PC-9 (cell line): ENCODE measurements at regions not wholly inside any gene's neighbourhood (a gene's known extent, or its start where the extent isn't known, plus 50 kb on each side); places are given as distances from the start of the nearest gene placed in this dataset.

Source experiments
- BruUV-seq: library from RNA; stranded (reverse); fragments of 400-500 nt; replicated peaks from 2 replicates; lab custom pipeline; 2021; lab: Mats Ljungman, UMichigan
- CTCF ChIA-PET: fragments of 300-600 bp; sonication (Branson Sonifier 250); formaldehyde crosslinking; loops from one replicate; lab custom pipeline; 2022; ENCODE audit warnings: antibody characterized with exemption; lab: Charles Lee
- POLR2A ChIA-PET: fragments of 300-600 bp; sonication (Branson Sonifier 250); formaldehyde crosslinking; loops from one replicate; lab custom pipeline; 2022; ENCODE audit warnings: antibody characterized with exemption; ENCODE audit not compliant: unreplicated experiment; lab: Charles Lee
- DNase-seq, 2 experiments: peaks; one replicate each; pipeline versions ENCODE4 v3.0.0 to v3.0.0-alpha.2; 2015 to 2022; ENCODE audit warnings: mixed read lengths in 1 of 2
- H2AFZ ChIP-seq: fragments of 200-600 bp; sonication (generic); 2 replicates; pipeline ENCODE4 v1.8.1; 2017; ENCODE audit warnings: antibody characterized with exemption
- H3F3A ChIP-seq: fragments of 200-600 bp; sonication (generic); 2 replicates; pipeline ENCODE4 v1.8.1; 2017; ENCODE audit warnings: antibody characterized with exemption, mild to moderate bottlenecking, low read depth; ENCODE audit not compliant: insufficient read depth
- H3K27ac ChIP-seq: fragments of 200-600 bp; sonication (generic); 2 replicates; pipeline ENCODE4 v1.6.1; 2016; ENCODE audit warnings: mixed run types
- H3K27me3 ChIP-seq: fragments of 200-600 bp; sonication (generic); 2 replicates; pipeline ENCODE4 v1.6.1; 2016; ENCODE audit warnings: low read depth, mixed run types; ENCODE audit not compliant: insufficient read depth
- H3K36me3 ChIP-seq: fragments of 200-600 bp; sonication (generic); 2 replicates; pipeline ENCODE4 v1.6.1; 2016; ENCODE audit warnings: low read depth, mixed run types
- H3K4me1 ChIP-seq: fragments of 200-600 bp; sonication (generic); replicated peaks from 2 replicates; pipeline ENCODE4 v1.6.1; 2016; ENCODE audit warnings: mixed run types; ENCODE audit not compliant: insufficient read depth
- H3K4me2 ChIP-seq: fragments of 200-600 bp; sonication (generic); 2 replicates; pipeline ENCODE4 v1.6.1; 2017; ENCODE audit warnings: mixed run types
- H3K4me3 ChIP-seq: fragments of 200-600 bp; sonication (generic); 2 replicates; pipeline ENCODE4 v1.6.1; 2016; ENCODE audit warnings: mixed run types
- H3K79me2 ChIP-seq: fragments of 200-600 bp; sonication (generic); 2 replicates; pipeline ENCODE4 v1.6.1; 2017; ENCODE audit warnings: low read depth, mixed run types
- H3K9me2 ChIP-seq: fragments of 200-600 bp; sonication (generic); 2 replicates; pipeline ENCODE4 v1.8.1; 2017; ENCODE audit warnings: mild to moderate bottlenecking; ENCODE audit not compliant: insufficient read depth
- H3K9me3 ChIP-seq: fragments of 200-600 bp; sonication (generic); 2 replicates; pipeline ENCODE4 v1.8.1; 2016; ENCODE audit warnings: low read depth; ENCODE audit not compliant: insufficient read depth
- H4K20me1 ChIP-seq: fragments of 200-600 bp; sonication (generic); 2 replicates; pipeline ENCODE4 v1.8.1; 2017; ENCODE audit not compliant: insufficient read depth
- EZH2 ChIP-seq: fragments of 200-600 bp; sonication (generic); IDR thresholded peaks from 2 replicates; pipeline ENCODE4 v1.8.0; 2017; ENCODE audit warnings: antibody characterized with exemption, low read depth
- intact Hi-C: fragments of 100-400 bp; cut with micrococcal nuclease; formaldehyde crosslinking; loops from one replicate; pipeline ENCODE4 v1.10.0; 2022; ENCODE audit not compliant: unreplicated experiment
- TF ChIP-seq, protein P1 (sequence below): fragments of 200-600 bp; sonication (generic); conservative IDR thresholded peaks from 2 replicates; pipeline ENCODE4 v1.6.1; 2017; ENCODE audit warnings: mixed run types, antibody characterized with exemption, mild to moderate bottlenecking, moderate library complexity

DNA sequence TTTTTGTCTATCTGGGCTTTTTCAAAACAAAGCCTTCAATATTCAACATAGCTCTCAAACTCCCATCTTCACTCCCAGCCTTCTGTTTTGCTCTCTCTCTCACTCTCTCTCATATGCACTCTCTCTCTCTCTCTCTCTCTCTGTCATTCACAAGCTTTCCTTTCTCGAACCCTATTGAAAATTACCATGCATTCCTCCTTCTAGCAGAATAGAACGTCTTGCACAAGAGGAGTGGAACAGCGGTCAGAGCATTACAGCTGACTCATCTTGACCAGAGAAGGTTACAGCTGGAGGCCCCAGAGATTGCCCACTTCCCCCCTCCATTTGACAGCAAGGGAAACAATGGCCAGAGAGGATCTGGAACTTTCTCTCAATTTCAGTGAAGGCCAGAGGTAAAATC is 51.0 kb upstream of the LIFR start:
- Histone ChIP-seq H3K27me3 (no peaks in the 10 kb centered on the region), H4K20me1 (no peaks in the 10 kb centered on the region), H3K36me3 (no peaks in the 10 kb centered on the region), H3K4me1 (peaks cover 26% of the 10 kb centered on the region), H3K27ac (peak overlapping the region; percentile 33; the same call in 1 of the 2 replicates), H3K4me3 (no peak overlapping the region), H2AFZ (no peak overlapping the region), H3K9me2 (no peaks in the 10 kb centered on the region), H3F3A (peaks cover 21% of the 10 kb centered on the region; the same call in 1 of the 2 replicates), H3K9me3 (no peaks in the 10 kb centered on the region), H3K4me2 (peak overlapping the region; percentile 39), H3K79me2 (no peaks in the 10 kb centered on the region)
- BruUV-seq = no TSS peak
- TF ChIP-seq EZH2 = no peak
- TF ChIP-seq, protein P1, sequence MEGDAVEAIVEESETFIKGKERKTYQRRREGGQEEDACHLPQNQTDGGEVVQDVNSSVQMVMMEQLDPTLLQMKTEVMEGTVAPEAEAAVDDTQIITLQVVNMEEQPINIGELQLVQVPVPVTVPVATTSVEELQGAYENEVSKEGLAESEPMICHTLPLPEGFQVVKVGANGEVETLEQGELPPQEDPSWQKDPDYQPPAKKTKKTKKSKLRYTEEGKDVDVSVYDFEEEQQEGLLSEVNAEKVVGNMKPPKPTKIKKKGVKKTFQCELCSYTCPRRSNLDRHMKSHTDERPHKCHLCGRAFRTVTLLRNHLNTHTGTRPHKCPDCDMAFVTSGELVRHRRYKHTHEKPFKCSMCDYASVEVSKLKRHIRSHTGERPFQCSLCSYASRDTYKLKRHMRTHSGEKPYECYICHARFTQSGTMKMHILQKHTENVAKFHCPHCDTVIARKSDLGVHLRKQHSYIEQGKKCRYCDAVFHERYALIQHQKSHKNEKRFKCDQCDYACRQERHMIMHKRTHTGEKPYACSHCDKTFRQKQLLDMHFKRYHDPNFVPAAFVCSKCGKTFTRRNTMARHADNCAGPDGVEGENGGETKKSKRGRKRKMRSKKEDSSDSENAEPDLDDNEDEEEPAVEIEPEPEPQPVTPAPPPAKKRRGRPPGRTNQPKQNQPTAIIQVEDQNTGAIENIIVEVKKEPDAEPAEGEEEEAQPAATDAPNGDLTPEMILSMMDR = no peak
- DNase-seq = peak; percentile 59 to 60
- POLR2A ChIA-PET = interaction anchor here (0.7 kb wide), 2 partner anchors 10 to 53 kb away, joined by 3 read pairs; no protein-coding TSS in a partner anchor
- intact Hi-C loops = loop anchor here (1.0 kb wide), 1 partner anchor 8 kb away; no protein-coding TSS in a partner anchor
- CTCF ChIA-PET = interaction anchor here (0.7 to 2.5 kb wide), 5 partner anchors 8 to 166 kb away, joined by 3 to 9 read pairs (median 4); no protein-coding TSS in a partner anchor

DNA sequence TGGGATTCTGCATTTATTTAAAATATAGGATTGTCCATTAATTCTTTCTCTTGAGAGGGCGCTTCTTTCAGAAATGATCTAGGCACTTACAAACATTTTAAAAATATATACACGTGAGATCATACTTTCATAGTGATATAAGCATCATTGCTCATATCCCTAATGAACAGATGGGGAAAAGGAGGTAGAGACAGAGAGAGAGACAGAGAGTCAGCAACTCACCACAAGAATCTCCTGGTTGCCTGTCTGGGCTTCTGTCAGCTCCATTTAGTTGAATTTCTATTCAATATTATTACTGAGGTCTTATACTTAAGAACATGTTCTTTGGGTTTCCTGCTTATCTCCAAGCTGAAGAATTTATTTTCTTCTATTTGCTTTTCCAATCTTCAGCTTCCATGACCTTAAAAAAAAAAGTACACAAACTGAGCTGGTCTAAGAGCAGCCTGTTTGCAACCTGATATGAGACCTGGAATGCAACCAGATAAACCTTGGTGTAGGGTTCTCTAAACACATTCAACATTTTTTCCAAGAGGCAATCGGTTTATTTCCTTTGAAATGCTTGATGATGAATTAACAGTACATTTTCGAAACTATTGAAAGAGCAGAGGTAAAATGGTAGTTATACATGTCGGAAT is 51.6 kb upstream of the LIFR start:
- H3K27me3 ChIP-seq = no peaks in the 10 kb centered on the region
- peaks cover 19% of the 10 kb centered on the region; the same call in 1 of the 2 replicates for H3F3A ChIP-seq
- H4K20me1 ChIP-seq = no peaks in the 10 kb centered on the region
- DNase-seq = peak; percentile 48 to 76
- peak overlapping the region; percentile 33; the same call in 1 of the 2 replicates for H3K27ac ChIP-seq
- intact Hi-C loops = loop anchor here (1.0 to 2.0 kb wide), 4 partner anchors 9 to 53 kb away; partner anchors contain the start of gene LIFR
- no TSS peak for BruUV-seq
- no peak overlapping the region for H3K4me3 ChIP-seq
- TF ChIP-seq, protein P1 = no peak
- TF ChIP-seq EZH2 = no peak
- H3K9me2 ChIP-seq = no peaks in the 10 kb centered on the region
- no peaks in the 10 kb centered on the region for H3K79me2 ChIP-seq
- POLR2A ChIA-PET = interaction anchor here (0.6 to 0.7 kb wide), 5 partner anchors 9 to 1929 kb away, joined by 3 to 9 read pairs (median 4); no protein-coding TSS in a partner anchor
- CTCF ChIA-PET = interaction anchor here (0.5 to 2.5 kb wide), 5 partner anchors 9 to 184 kb away, joined by 3 to 9 read pairs (median 4); no protein-coding TSS in a partner anchor
- H3K36me3 ChIP-seq = no peaks in the 10 kb centered on the region
- peaks cover 24% of the 10 kb centered on the region for H3K4me1 ChIP-seq
- H2AFZ ChIP-seq = no peak overlapping the region
- H3K4me2 ChIP-seq = peak overlapping the region; percentile 39
- H3K9me3 ChIP-seq = no peaks in the 10 kb centered on the region

DNA sequence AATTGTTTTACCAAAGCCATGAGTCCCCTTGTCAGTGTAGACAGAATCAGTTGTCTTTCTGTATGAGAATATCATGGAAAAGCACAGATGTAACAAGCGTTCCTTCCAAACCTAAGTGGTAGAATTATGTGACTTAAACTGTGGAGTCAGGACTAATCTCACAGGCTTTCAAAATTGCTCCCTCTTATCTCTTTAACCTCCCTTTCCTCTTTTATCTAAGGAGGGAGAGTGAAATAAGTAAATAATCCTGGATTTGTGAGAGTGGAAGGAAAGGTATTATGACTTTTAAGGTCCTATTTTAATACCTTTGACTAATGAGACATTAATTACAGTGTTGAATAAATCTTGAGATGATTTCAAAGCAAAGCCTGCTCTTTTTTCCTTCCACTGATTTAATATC is 52.4 kb upstream of the LIFR start:
- Histone ChIP-seq H4K20me1 (no peaks in the 10 kb centered on the region), H3K4me3 (no peak overlapping the region), H3F3A (peaks cover 19% of the 10 kb centered on the region; the same call in 1 of the 2 replicates), H3K4me1 (peaks cover 26% of the 10 kb centered on the region), H3K27me3 (no peaks in the 10 kb centered on the region), H3K9me3 (no peaks in the 10 kb centered on the region), H2AFZ (no peak overlapping the region), H3K27ac (no peak overlapping the region), H3K36me3 (no peaks in the 10 kb centered on the region), H3K4me2 (peak overlapping the region; percentile 39; the same call in 1 of the 2 replicates), H3K79me2 (no peaks in the 10 kb centered on the region), H3K9me2 (no peaks in the 10 kb centered on the region)
- TF ChIP-seq, protein P1 = no peak
- TF ChIP-seq EZH2 = no peak
- POLR2A ChIA-PET = no interaction called here
- BruUV-seq = no TSS peak
- CTCF ChIA-PET = interaction anchor here (2.5 kb wide), 1 partner anchor 167 kb away, joined by 9 read pairs; no protein-coding TSS in a partner anchor
- no peak for DNase-seq
- intact Hi-C loops = loop anchor here (1.0 to 2.0 kb wide), 3 partner anchors 27 to 52 kb away; partner anchors contain the start of gene LIFR
